Endothelial cell of umbilical vein (primary cell): ENCODE measurements at regions not wholly inside any gene's neighbourhood (a gene's known extent, or its start where the extent isn't known, plus 50 kb on each side); places are given as distances from the start of the nearest gene placed in this dataset.

ENCODE experiments used
- CTCF ChIP-seq, 2 donors: IDR thresholded peaks; 1 replicate in 1 of 2; 2 replicates in 1 of 2; pipeline ENCODE4 v1.5.1; 2011; ENCODE audit warnings: low read length in 2 of 2, mild to moderate bottlenecking in 2 of 2, moderate library complexity in 2 of 2, control low read depth in 1 of 2, inconsistent platforms in 1 of 2, low read depth in 1 of 2; ENCODE audit not compliant: insufficient read depth in 1 of 2; ENCODE audit errors: extremely low read depth in 1 of 2
- MYC ChIP-seq: IDR thresholded peaks from one replicate; pipeline ENCODE4 v1.6.1; 2011; ENCODE audit warnings: mild to moderate bottlenecking, low read depth, low read length
- POLR2A ChIP-seq: IDR thresholded peaks from 2 replicates; pipeline ENCODE4 v1.6.1; 2012; ENCODE audit warnings: low read depth, mild to moderate bottlenecking, control low read depth, low read length
- TF ChIP-seq, protein P1 (sequence below): IDR thresholded peaks from 2 replicates; pipeline ENCODE4 v1.6.1; 2011; ENCODE audit not compliant: insufficient read depth, insufficient read length

- no peak for TF ChIP-seq CTCF (IDR thresholded peaks at IDR 0.05; ENCODE audit: extremely low read depth in 1 of 2, insufficient read depth in 1 of 2, low read depth in 1 of 2, low read length in 2 of 2)
- TF ChIP-seq, protein P1, sequence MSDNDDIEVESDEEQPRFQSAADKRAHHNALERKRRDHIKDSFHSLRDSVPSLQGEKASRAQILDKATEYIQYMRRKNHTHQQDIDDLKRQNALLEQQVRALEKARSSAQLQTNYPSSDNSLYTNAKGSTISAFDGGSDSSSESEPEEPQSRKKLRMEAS, result no peak
- TF ChIP-seq POLR2A, result no peak
- no peak for TF ChIP-seq MYC
Measured at GRCh38 chr20:19009081-19009688, 195.6 kb downstream of the SCP2D1 start.
